Endothelial cell of umbilical vein (primary cell): ENCODE measurements at regions not wholly inside any gene's neighbourhood (a gene's known extent, or its start where the extent isn't known, plus 50 kb on each side); places are given as distances from the start of the nearest gene placed in this dataset.

Experiments
- BruUV-seq: library from RNA; stranded (reverse); fragments of 400-500 nt; replicated peaks from 2 replicates; lab custom pipeline; 2021; lab: Mats Ljungman, UMichigan
- CTCF ChIA-PET: fragments of 300-600, 350-600 bp; sonication (Branson Sonifier 250); formaldehyde crosslinking; loops from one replicate; lab custom pipeline; 2021; ENCODE audit warnings: antibody characterized with exemption, inconsistent platforms; lab: Charles Lee
- POLR2A ChIA-PET: fragments of 300-600, 350-600 bp; sonication (Branson Sonifier 250); formaldehyde crosslinking; loops from one replicate; lab custom pipeline; 2021; ENCODE audit warnings: antibody characterized with exemption, inconsistent platforms; lab: Charles Lee
- DNase-seq: peaks from one replicate; pipeline ENCODE4 v3.0.0-alpha.2; 2011; ENCODE audit warnings: low read depth, low spot score
- FAIRE-seq: peaks from 2 replicates; lab custom pipeline; 2011; peaks lifted over from hg19 to GRCh38; lab: Jason Lieb, UNC
- H2AFZ ChIP-seq: 2 replicates; pipeline ENCODE4 v1.6.0; 2012; ENCODE audit warnings: low read depth, low read length, control low read depth, inconsistent platforms
- H3K27ac ChIP-seq: 2 replicates; pipeline ENCODE4 v1.5.1; 2011; ENCODE audit warnings: low read depth, mild to moderate bottlenecking, control low read depth, low read length, moderate library complexity; ENCODE audit not compliant: insufficient read depth
- H3K27me3 ChIP-seq, 2 experiments: 2 replicates each; pipeline versions ENCODE4 v1.6.0 to v1.6.1; 2011; ENCODE audit warnings: low read length in 2 of 2, mixed read lengths in 1 of 2; ENCODE audit not compliant: control insufficient read depth in 2 of 2, insufficient read depth in 2 of 2
- H3K36me3 ChIP-seq, 2 experiments: 2 replicates in 1 of 2; 3 replicates in 1 of 2; pipeline ENCODE4 v1.5.1; 2011; ENCODE audit warnings: low read length in 2 of 2, mild to moderate bottlenecking in 1 of 2, moderate library complexity in 1 of 2; ENCODE audit not compliant: control insufficient read depth in 2 of 2, insufficient read depth in 2 of 2; ENCODE audit errors: extremely low read depth in 1 of 2
- H3K4me1 ChIP-seq: 3 replicates; pipeline ENCODE4 v1.5.1; 2011; ENCODE audit warnings: mild to moderate bottlenecking, low read length; ENCODE audit not compliant: control insufficient read depth, insufficient read depth; ENCODE audit errors: extremely low read depth
- H3K4me2 ChIP-seq: 2 replicates; pipeline ENCODE4 v1.6.1; 2011; ENCODE audit warnings: low read length, control low read depth, mixed read lengths; ENCODE audit not compliant: insufficient read depth
- H3K4me3 ChIP-seq, 3 experiments: fragments of 200-600 bp in 1 of 3; sonication (generic), shearing (Covaris generic) in 1 of 3; replicated peaks in 1 of 3; 2 replicates each; pipeline ENCODE4 v1.5.1; 2011 to 2016; ENCODE audit warnings: control low read depth in 3 of 3, low read length in 3 of 3, mild to moderate bottlenecking in 2 of 3, inconsistent platforms in 1 of 3, low read depth in 1 of 3, moderate library complexity in 1 of 3; ENCODE audit not compliant: insufficient read depth in 1 of 3
- H3K79me2 ChIP-seq: 2 replicates; pipeline ENCODE4 v1.6.0; 2012; ENCODE audit warnings: low read length, inconsistent platforms; ENCODE audit not compliant: control insufficient read depth, insufficient read depth
- H3K9ac ChIP-seq: replicated peaks from 2 replicates; pipeline ENCODE3; 2011; ENCODE audit warnings: low read length, control low read depth; ENCODE audit not compliant: insufficient read depth; ENCODE audit errors: extremely low read depth
- H3K9me1 ChIP-seq: replicated peaks from 3 replicates; pipeline ENCODE4 v1.6.0; 2011; ENCODE audit warnings: mild to moderate bottlenecking, low read length; ENCODE audit not compliant: control insufficient read depth, insufficient read depth; ENCODE audit errors: extremely low read depth
- H3K9me3 ChIP-seq: replicated peaks from 2 replicates; pipeline ENCODE4 v1.5.1; 2012; ENCODE audit warnings: low read length, inconsistent platforms; ENCODE audit not compliant: control insufficient read depth, insufficient read depth
- H4K20me1 ChIP-seq: replicated peaks from 2 replicates; pipeline ENCODE3; 2011; ENCODE audit warnings: mild to moderate bottlenecking, low read length; ENCODE audit not compliant: control insufficient read depth, insufficient read depth; ENCODE audit errors: extremely low read depth
- GATA2 ChIP-seq: IDR thresholded peaks from 2 replicates; pipeline ENCODE4 v1.7.0; 2011; ENCODE audit warnings: low read depth, mild to moderate bottlenecking, moderate library complexity, mixed read lengths, low read length; ENCODE audit not compliant: insufficient read length, insufficient read depth
- dilution Hi-C: fragments of 300-500 bp; cut with MboI; formaldehyde crosslinking; loops from one replicate; pipeline ENCODE4 v1.15.0; 2019; ENCODE audit warnings: low sequenced_read_pairs; ENCODE audit not compliant: extremely low pct_ligation_motif_present
- intact Hi-C: fragments of 100-400 bp; cut with micrococcal nuclease; formaldehyde crosslinking; loops from one replicate; pipeline ENCODE4 v1.10.0; 2022
- TF ChIP-seq, protein P1 (sequence below): IDR thresholded peaks from 2 replicates; pipeline ENCODE4 v1.6.1; 2011; ENCODE audit not compliant: insufficient read depth, insufficient read length
- TF ChIP-seq, protein P2 (sequence below), 2 donors: IDR thresholded peaks; 1 replicate in 1 of 2; 2 replicates in 1 of 2; pipeline ENCODE4 v1.5.1; 2011; ENCODE audit warnings: low read length in 2 of 2, mild to moderate bottlenecking in 2 of 2, moderate library complexity in 2 of 2, control low read depth in 1 of 2, inconsistent platforms in 1 of 2, low read depth in 1 of 2; ENCODE audit not compliant: insufficient read depth in 1 of 2; ENCODE audit errors: extremely low read depth in 1 of 2

DNA sequence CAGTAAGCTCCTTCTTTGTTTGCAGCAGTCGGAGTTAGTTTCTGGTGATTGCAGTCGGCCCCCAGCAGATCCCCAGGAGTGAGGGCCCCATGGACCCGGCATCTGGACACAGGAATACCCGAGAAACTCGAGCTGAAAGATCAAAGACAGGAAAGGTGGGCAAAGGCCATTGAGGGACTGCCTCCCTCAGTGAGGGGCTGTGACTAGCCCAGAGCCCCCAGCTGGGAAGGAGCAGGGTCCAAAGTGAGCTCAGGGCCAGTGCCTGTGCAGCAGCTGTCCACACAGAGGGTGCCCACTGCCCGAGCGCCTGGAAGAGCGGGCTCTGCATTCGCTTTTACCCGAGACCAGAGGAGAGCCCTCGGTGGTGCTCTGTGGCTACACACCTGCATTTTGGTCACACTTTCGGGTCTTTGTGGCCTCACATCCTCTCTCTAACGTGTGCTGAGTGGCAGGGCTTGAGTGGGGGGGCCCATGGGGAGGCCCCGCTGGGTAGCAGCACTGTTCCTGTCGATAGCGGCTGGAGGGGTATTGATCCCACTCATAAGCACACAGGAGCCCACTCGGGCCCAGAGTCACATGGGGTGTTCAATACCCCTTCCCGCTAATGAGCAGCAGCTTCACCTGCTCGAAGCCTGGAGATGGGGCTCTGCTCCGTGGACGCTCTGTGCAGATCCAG is 532.9 kb downstream of the TBC1D22A start:
- BruUV-seq: no TSS peak
- no peak for FAIRE-seq

More for the DNA sequence above, 532.9 kb downstream of the TBC1D22A start:
- no peaks in the 10 kb centered on the region for H3K9me1 ChIP-seq
- H3K36me3 ChIP-seq: no peaks in the 10 kb centered on the region
- H2AFZ ChIP-seq: no peak overlapping the region
- no peaks in the 10 kb centered on the region for H3K9me3 ChIP-seq
- no peak overlapping the region for H3K27ac ChIP-seq
- H3K27me3 ChIP-seq: no peaks in the 10 kb centered on the region
- H3K79me2 ChIP-seq: no peaks in the 10 kb centered on the region
- TF ChIP-seq, protein P1, sequence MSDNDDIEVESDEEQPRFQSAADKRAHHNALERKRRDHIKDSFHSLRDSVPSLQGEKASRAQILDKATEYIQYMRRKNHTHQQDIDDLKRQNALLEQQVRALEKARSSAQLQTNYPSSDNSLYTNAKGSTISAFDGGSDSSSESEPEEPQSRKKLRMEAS: no peak
- TF ChIP-seq, protein P2, sequence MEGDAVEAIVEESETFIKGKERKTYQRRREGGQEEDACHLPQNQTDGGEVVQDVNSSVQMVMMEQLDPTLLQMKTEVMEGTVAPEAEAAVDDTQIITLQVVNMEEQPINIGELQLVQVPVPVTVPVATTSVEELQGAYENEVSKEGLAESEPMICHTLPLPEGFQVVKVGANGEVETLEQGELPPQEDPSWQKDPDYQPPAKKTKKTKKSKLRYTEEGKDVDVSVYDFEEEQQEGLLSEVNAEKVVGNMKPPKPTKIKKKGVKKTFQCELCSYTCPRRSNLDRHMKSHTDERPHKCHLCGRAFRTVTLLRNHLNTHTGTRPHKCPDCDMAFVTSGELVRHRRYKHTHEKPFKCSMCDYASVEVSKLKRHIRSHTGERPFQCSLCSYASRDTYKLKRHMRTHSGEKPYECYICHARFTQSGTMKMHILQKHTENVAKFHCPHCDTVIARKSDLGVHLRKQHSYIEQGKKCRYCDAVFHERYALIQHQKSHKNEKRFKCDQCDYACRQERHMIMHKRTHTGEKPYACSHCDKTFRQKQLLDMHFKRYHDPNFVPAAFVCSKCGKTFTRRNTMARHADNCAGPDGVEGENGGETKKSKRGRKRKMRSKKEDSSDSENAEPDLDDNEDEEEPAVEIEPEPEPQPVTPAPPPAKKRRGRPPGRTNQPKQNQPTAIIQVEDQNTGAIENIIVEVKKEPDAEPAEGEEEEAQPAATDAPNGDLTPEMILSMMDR (IDR thresholded peaks at IDR 0.05; ENCODE audit: extremely low read depth in 1 of 2, insufficient read depth in 1 of 2, low read depth in 1 of 2, low read length in 2 of 2): no peak
- no peak for TF ChIP-seq GATA2
- H4K20me1 ChIP-seq: no peaks in the 10 kb centered on the region
- H3K9ac ChIP-seq: no peak overlapping the region
- no peak overlapping the region for H3K4me2 ChIP-seq
- no peak overlapping the region for H3K4me3 ChIP-seq
- DNase-seq: no peak
- dilution Hi-C loops: no loop called here
- no peaks in the 10 kb centered on the region for H3K4me1 ChIP-seq
- intact Hi-C loops: no loop called here
- ChIA-PET CTCF (interaction anchor here (0.9 to 1.8 kb wide), 2 partner anchors 15 to 18 kb away, joined by 3 to 4 read pairs; no protein-coding TSS in a partner anchor), POLR2A (no interaction called here)
